Anterior cingulate cortex (tissue), 58 donors: ENCODE measurements at regions not wholly inside any gene's neighbourhood (a gene's known extent, or its start where the extent isn't known, plus 50 kb on each side); places are given as distances from the start of the nearest gene placed in this dataset.

Source experiments
- DNase-seq, 58 donors: peaks; one replicate each; lab custom pipeline; 2025; lab: John Stamatoyannopoulos, UW

GRCh38 chr6:23269436-23269835 is 700.1 kb downstream of the HDGFL1 start:
- DNase-seq, result no peak

GRCh38 chr6:23272536-23272935 is 703.2 kb downstream of the HDGFL1 start:
- no peak for DNase-seq

DNA sequence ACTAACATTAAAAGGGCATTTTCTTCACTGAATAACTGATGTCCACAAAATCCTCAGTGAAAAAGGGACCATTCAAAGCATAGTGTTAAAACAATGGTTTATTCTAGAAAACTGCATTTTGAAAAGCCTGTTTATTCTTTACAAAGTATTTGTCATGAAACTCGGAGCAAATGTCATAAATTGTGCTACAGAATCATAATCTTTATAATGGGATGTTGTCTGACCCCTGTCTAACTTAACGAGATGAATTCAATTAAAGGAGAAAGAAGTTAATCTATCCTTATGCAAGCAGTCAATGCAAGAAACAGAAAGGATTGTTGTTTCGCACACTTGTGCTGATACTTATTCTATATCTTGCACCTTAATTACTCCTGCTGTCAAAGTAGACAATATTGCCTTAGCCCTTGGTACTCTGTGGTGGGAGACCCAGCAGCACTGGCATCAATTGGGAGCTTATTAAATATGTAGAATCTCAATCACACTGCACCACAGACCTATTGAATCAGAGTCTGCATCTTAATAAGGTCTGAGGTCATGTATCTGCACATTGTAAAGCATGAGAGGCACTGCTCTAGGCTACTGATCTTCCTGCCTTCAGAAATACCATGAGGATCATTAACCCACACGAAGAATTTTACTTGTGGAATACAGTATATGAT is 708.3 kb downstream of the HDGFL1 start:
- DNase-seq, result peak in 1 of 58 donors; percentile 1

DNA sequence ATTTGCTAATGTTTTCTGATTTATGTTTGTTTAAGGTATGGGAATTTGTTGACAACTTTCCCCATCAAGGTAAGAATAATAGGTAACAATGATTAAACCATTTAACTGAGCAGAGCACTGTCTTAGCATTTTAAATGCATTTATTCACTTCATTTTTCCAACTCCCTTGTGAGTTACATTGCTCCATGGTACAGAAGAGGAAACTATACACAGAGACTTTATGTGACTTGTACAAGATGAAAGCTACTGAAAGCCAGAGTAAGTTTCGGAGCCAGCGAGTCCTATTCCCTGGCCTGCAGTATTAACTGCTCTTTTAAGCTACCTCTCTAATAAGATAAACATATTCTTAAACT is 708.8 kb downstream of the HDGFL1 start:
- no peak for DNase-seq

DNA sequence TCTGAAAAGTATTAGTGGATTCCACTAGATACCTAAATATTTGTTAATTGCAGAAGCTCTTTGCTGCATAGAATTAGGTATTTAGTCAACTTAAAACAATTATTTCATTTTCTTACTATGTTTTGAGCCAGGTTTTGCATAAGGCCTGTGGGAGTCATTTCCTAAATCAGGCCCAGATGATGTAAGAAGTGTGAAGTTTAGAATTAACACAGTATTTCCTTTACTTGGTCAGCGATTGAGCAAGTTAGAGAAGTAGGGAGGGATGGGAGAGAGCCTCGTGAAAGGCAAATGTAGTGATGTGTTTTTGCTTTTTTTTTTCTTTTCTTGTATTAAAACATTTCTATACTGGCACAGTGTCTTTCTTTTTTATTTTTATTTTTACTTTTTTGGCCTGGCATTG is 711.1 kb downstream of the HDGFL1 start:
- peak in 2 of 58 donors; percentile 8 to 18 for DNase-seq

- DNase-seq, result no peak
These were observed 713.1 kb downstream of the HDGFL1 start for GRCh38 chr6:23282252-23283021.

DNA sequence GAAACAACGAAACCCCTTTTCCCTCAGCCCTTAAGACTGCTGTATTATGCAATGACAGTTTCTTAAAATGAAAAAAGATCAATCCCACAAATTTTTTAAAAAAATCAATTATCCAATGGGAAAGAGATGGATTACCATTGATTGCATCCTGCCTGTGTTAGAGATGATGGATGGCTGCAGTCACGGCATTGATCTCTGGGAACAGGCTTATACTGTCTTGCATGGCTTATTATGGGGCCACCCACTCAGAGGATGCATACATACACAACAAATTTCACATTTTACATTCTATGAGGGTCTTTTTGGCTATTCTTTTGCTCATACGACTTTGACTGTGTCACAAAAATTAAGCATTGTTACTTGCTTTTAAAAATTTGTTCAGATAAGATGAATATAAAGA is 724.3 kb downstream of the HDGFL1 start:
- DNase-seq, result no peak

DNA sequence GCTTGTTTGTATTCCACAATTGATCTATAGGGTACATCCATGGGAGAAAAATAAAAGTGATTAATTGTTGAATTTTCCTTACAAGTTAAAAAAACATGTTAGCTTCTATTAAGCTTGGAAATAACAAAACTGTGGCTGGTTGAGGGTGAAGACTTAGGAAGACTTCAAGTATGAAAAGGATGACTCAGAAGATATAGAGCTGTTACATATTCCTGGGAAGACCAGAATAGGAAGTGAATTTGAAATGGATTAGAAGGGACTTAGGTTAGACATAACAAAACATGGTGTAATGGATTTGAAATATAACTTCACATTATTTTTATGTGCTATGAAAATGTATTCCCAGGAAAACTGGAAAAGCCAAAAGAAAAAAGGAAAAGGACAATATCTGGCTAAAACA is 732.2 kb downstream of the HDGFL1 start:
- DNase-seq, result no peak

DNA sequence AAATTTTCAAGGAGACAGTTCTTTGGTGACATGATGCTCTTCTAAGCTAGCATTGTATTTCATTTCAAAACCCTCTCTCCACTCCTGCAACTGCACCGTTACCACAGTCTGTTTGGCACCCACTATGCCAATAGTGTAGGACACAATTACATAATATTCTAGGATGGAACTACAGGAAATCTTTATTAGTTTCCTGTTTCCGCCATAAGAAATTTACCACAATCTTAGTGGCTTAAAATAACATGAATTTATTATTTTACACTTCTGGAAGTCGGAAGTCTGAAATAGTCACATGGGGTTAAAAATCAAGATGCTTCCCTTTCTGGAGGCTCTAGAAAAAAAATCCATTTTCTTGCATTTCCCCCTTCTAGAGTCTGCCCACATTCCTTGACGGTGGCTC is 733.1 kb downstream of the HDGFL1 start:
- no peak for DNase-seq

DNA sequence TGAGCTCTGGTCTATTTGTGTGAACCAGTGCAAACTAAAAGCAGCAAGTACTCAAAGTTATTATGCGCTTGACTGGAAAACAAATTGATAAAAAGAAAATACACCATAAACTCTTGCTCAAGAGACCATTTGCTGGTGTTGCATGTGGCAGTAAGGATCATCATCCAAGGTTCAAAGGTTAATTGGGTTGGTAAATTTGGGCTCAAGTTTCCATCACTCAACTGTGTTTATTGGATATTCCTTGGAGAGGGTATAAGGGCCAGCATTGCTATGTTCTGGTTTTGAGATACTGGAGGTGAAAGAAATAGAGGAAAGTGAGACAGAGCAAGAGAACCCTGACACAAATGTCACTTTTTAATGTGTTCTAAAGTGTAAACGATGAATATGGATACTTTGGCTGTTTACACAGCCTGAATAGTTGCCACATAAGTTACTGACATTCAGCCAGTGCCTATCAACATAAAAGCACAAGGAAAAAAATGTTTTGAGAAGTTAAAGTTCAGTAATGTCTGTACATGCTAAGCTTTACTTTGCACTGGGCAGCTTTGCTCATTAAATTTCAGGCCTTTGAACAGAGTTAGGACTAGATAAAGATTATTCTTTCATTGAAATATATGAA is 736.1 kb downstream of the HDGFL1 start:
- no peak for DNase-seq

GRCh38 chr6:23306251-23306950 is 737.0 kb downstream of the HDGFL1 start:
- no peak for DNase-seq

GRCh38 chr6:23307516-23307915 is 738.1 kb downstream of the HDGFL1 start:
- no peak for DNase-seq

DNA sequence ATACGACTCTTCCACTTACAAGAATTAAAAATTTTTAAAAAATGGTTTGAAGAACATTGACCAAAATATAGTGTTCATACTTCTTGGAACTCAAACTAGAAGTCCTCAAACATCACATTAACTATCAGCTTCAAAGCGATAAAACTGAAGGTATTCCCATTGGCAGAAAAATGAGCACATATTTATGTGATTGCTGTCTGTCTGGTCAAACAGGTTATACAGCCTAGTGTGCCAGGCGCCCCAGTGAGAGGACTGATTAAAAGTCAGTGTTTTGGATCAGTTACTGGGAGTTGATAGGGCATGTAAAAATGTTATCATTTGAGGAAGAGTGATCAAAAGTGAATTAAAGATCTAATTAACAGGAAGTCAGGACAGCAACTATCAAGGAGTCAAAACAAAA is 738.8 kb downstream of the HDGFL1 start:
- DNase-seq, result no peak

GRCh38 chr6:23311211-23311610 is 741.8 kb downstream of the HDGFL1 start:
- DNase-seq, result no peak

GRCh38 chr6:23316131-23316530 is 746.8 kb downstream of the HDGFL1 start:
- no peak for DNase-seq

DNA sequence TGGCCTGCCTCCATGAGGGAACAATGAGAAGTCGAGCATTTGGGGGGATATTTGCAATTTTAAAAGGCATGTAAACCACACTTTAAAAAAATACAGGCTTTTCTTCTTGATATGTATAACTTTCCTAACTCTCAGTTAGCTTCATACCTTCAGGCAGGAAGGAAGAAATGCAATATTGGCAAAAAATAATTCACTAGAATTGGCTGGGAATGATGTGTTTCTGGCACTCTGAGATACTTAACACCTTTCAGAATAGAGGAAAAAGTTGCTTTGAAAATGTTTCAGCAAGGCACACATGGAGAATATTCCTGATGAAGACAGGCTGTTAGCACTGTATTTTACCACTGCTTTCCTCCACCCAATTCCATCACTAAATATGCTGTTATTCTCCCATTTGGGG is 747.6 kb downstream of the HDGFL1 start:
- DNase-seq, result no peak

GRCh38 chr6:23319582-23319981 is 750.2 kb downstream of the HDGFL1 start:
- no peak for DNase-seq

- DNase-seq, result no peak
These were observed 751.2 kb downstream of the HDGFL1 start for GRCh38 chr6:23320471-23321015.

GRCh38 chr6:23323897-23324296 is 754.5 kb downstream of the HDGFL1 start:
- DNase-seq, result no peak

GRCh38 chr6:23325065-23325464 is 755.7 kb downstream of the HDGFL1 start:
- DNase-seq, result no peak

GRCh38 chr6:23327621-23328020 is 758.3 kb downstream of the HDGFL1 start:
- no peak for DNase-seq
